Gastrocnemius medialis (tissue), 4 donors: ENCODE measurements at regions not wholly inside any gene's neighbourhood (a gene's known extent, or its start where the extent isn't known, plus 50 kb on each side); places are given as distances from the start of the nearest gene placed in this dataset.

Experiments
- POLR2A ChIP-seq, 2 donors: fragments of 450-650 bp; IDR thresholded peaks; one replicate each; pipeline ENCODE4 v1.6.1; 2017; ENCODE audit warnings: antibody characterized with exemption in 2 of 2, mild to moderate bottlenecking in 2 of 2, moderate library complexity in 2 of 2
- TF ChIP-seq, protein P1 (sequence below), 5 experiments: fragments of 450-650 bp in 3 of 5; fragments of 200-600 bp in 2 of 5; sonication (generic) in 2 of 5; IDR thresholded peaks in 4 of 5; conservative IDR thresholded peaks in 1 of 5; 1 replicate in 4 of 5; 2 replicates in 1 of 5; pipeline ENCODE4 v1.5.1; 2016 to 2019; ENCODE audit warnings: antibody characterized with exemption in 5 of 5, mild to moderate bottlenecking in 3 of 5, moderate library complexity in 3 of 5

DNA sequence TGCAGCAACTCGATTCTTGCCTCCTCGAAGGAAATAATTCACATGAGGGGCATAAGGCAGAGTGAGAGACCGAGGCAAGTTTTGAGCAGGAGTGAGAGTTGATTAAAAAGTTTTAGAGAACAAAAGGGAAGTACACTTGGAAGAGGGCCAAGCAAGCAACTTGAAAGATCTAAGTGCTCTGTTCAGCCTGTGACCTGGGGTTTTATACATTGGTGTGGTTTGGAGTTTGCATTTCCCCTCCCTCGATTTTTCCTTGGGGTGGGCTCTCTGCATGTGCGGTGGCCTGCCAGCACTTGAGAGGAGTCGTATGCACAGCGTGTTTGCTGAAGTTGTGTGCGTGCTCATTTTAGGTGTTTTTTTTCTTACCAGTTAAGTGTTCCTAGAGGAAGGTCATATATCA is 356.4 kb downstream of the KLHL4 start:
- TF ChIP-seq, protein P1, sequence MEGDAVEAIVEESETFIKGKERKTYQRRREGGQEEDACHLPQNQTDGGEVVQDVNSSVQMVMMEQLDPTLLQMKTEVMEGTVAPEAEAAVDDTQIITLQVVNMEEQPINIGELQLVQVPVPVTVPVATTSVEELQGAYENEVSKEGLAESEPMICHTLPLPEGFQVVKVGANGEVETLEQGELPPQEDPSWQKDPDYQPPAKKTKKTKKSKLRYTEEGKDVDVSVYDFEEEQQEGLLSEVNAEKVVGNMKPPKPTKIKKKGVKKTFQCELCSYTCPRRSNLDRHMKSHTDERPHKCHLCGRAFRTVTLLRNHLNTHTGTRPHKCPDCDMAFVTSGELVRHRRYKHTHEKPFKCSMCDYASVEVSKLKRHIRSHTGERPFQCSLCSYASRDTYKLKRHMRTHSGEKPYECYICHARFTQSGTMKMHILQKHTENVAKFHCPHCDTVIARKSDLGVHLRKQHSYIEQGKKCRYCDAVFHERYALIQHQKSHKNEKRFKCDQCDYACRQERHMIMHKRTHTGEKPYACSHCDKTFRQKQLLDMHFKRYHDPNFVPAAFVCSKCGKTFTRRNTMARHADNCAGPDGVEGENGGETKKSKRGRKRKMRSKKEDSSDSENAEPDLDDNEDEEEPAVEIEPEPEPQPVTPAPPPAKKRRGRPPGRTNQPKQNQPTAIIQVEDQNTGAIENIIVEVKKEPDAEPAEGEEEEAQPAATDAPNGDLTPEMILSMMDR (IDR thresholded peaks at IDR 0.05 in 4 of 5, conservative IDR thresholded peaks at IDR 0.05 in 1 of 5) = no peak
- no peak for TF ChIP-seq POLR2A (IDR thresholded peaks at IDR 0.05)
